ENCODE measurements at regions not wholly inside any gene's neighbourhood (a gene's known extent, or its start where the extent isn't known, plus 50 kb on each side); places are given as distances from the start of the nearest gene placed in this dataset.

GRCh38 chr16:63244631-63245030 lies 1208.4 kb upstream of the CDH8 start:
- TF ChIP-seq CTCF (IDR thresholded peaks at IDR 0.05; ENCODE audit: low read depth, low read length, poor library complexity, severe bottlenecking) (no peak), EZH2phosphoT487 (IDR thresholded peaks at IDR 0.05; ENCODE audit: borderline replicate concordance, low read length) (no peak)
- no peaks in the 10 kb centered on the region for H3K4me1 ChIP-seq (ENCODE audit: control insufficient read depth, low read length)

GRCh38 chr16:63241497-63242028 lies 1205.3 kb upstream of the CDH8 start:
- no peaks in the 10 kb centered on the region for H3F3A ChIP-seq (ENCODE audit: control insufficient read depth, insufficient read depth)
- TF ChIP-seq EZH2phosphoT487 (IDR thresholded peaks at IDR 0.05; ENCODE audit: borderline replicate concordance, low read length), result no peak
- no peak for TF ChIP-seq CTCF (IDR thresholded peaks at IDR 0.05; ENCODE audit: low read depth, low read length, poor library complexity, severe bottlenecking)

More at GRCh38 chr16:63244631-63245030, 1208.4 kb upstream of the CDH8 start:
- Histone ChIP-seq H3K9me2 (replicated peaks; ENCODE audit: control insufficient read depth, low read length) (no peaks in the 10 kb centered on the region), H3K27me3 (ENCODE audit: control insufficient read depth, low read length) (no peaks in the 10 kb centered on the region), H3F3A (ENCODE audit: control insufficient read depth, insufficient read depth) (no peaks in the 10 kb centered on the region), H3K4me3 (ENCODE audit: low read length) (no peak overlapping the region), H3K4me2 (ENCODE audit: low read length) (no peak overlapping the region), H3K79me2 (ENCODE audit: control insufficient read depth, low read length) (no peaks in the 10 kb centered on the region), H3K27ac (ENCODE audit: low read depth, low read length) (no peak overlapping the region), H4K20me1 (ENCODE audit: control insufficient read depth, insufficient read depth, low read depth, low read length) (no peaks in the 10 kb centered on the region), H3K9me3 (ENCODE audit: control insufficient read depth, insufficient read depth, low read length) (no peaks in the 10 kb centered on the region), H3K36me3 (ENCODE audit: control insufficient read depth, low read length) (no peaks in the 10 kb centered on the region)

GRCh38 chr16:63239065-63239570 lies 1202.9 kb upstream of the CDH8 start:
- no peak for TF ChIP-seq CTCF (IDR thresholded peaks at IDR 0.05; ENCODE audit: low read depth, low read length, poor library complexity, severe bottlenecking)
- no peak for TF ChIP-seq EZH2phosphoT487 (IDR thresholded peaks at IDR 0.05; ENCODE audit: borderline replicate concordance, low read length)
- H3K36me3 ChIP-seq (ENCODE audit: control insufficient read depth, low read length), result no peaks in the 10 kb centered on the region
- H3K4me1 ChIP-seq (ENCODE audit: control insufficient read depth, low read length), result no peaks in the 10 kb centered on the region
- no peaks in the 10 kb centered on the region for H3K27me3 ChIP-seq (ENCODE audit: control insufficient read depth, low read length)
- H3K4me3 ChIP-seq (ENCODE audit: low read length), result no peak overlapping the region
- H3K9me3 ChIP-seq (ENCODE audit: control insufficient read depth, insufficient read depth, low read length), result no peaks in the 10 kb centered on the region
- H4K20me1 ChIP-seq (ENCODE audit: control insufficient read depth, insufficient read depth, low read depth, low read length), result no peaks in the 10 kb centered on the region
- no peaks in the 10 kb centered on the region for H3K79me2 ChIP-seq (ENCODE audit: control insufficient read depth, low read length)
- no peaks in the 10 kb centered on the region for H3K9me2 ChIP-seq (replicated peaks; ENCODE audit: control insufficient read depth, low read length)
- H3K4me2 ChIP-seq (ENCODE audit: low read length), result no peak overlapping the region
- no peaks in the 10 kb centered on the region for H3F3A ChIP-seq (ENCODE audit: control insufficient read depth, insufficient read depth)
- H3K27ac ChIP-seq (ENCODE audit: low read depth, low read length), result no peak overlapping the region

More at GRCh38 chr16:63241497-63242028, 1205.3 kb upstream of the CDH8 start:
- H3K36me3 ChIP-seq (ENCODE audit: control insufficient read depth, low read length), result no peaks in the 10 kb centered on the region
- H3K9me2 ChIP-seq (replicated peaks; ENCODE audit: control insufficient read depth, low read length), result no peaks in the 10 kb centered on the region
- H3K4me2 ChIP-seq (ENCODE audit: low read length), result no peak overlapping the region
- H3K4me1 ChIP-seq (ENCODE audit: control insufficient read depth, low read length), result no peaks in the 10 kb centered on the region
- H3K27me3 ChIP-seq (ENCODE audit: control insufficient read depth, low read length), result no peaks in the 10 kb centered on the region
- no peak overlapping the region for H3K27ac ChIP-seq (ENCODE audit: low read depth, low read length)
- no peak overlapping the region for H3K4me3 ChIP-seq (ENCODE audit: low read length)
- H4K20me1 ChIP-seq (ENCODE audit: control insufficient read depth, insufficient read depth, low read depth, low read length), result no peaks in the 10 kb centered on the region
- no peaks in the 10 kb centered on the region for H3K9me3 ChIP-seq (ENCODE audit: control insufficient read depth, insufficient read depth, low read length)
- no peaks in the 10 kb centered on the region for H3K79me2 ChIP-seq (ENCODE audit: control insufficient read depth, low read length)

Measured in DOHH2 (cell line).